Nephron (organoid): ENCODE measurements at regions not wholly inside any gene's neighbourhood (a gene's known extent, or its start where the extent isn't known, plus 50 kb on each side); places are given as distances from the start of the nearest gene placed in this dataset.

ENCODE experiments used
- H3K27ac Mint-ChIP-seq, 3 experiments: 2 replicates each; pipeline ENCODE4 v1.8.0; 2020; ENCODE audit warnings: mixed read lengths in 3 of 3, mild to moderate bottlenecking in 2 of 3, moderate library complexity in 1 of 3
- H3K27me3 Mint-ChIP-seq: 2 replicates; pipeline ENCODE4 v1.8.0; 2021; ENCODE audit warnings: low read depth, mild to moderate bottlenecking, moderate library complexity, mixed read lengths
- H3K36me3 Mint-ChIP-seq: 2 replicates; pipeline ENCODE4 v1.8.0; 2020; ENCODE audit warnings: low read depth, mixed read lengths
- H3K4me1 Mint-ChIP-seq: 2 replicates; pipeline ENCODE4 v1.8.0; 2020; ENCODE audit warnings: mixed read lengths
- H3K4me3 Mint-ChIP-seq, 3 experiments: 2 replicates each; pipeline ENCODE4 v1.8.0; 2020; ENCODE audit warnings: mild to moderate bottlenecking in 3 of 3, mixed read lengths in 3 of 3, moderate library complexity in 2 of 3
- H3K9me3 Mint-ChIP-seq: 2 replicates; pipeline ENCODE4 v1.8.0; 2020; ENCODE audit warnings: mixed read lengths
- TF ChIP-seq, protein P1 (sequence below), 3 experiments: fragments of 200-600 bp; sonication (generic); IDR thresholded peaks; one replicate each; pipeline ENCODE4 v1.5.0; 2021; ENCODE audit warnings: antibody characterized with exemption in 3 of 3; ENCODE audit not compliant: unreplicated experiment in 3 of 3

DNA sequence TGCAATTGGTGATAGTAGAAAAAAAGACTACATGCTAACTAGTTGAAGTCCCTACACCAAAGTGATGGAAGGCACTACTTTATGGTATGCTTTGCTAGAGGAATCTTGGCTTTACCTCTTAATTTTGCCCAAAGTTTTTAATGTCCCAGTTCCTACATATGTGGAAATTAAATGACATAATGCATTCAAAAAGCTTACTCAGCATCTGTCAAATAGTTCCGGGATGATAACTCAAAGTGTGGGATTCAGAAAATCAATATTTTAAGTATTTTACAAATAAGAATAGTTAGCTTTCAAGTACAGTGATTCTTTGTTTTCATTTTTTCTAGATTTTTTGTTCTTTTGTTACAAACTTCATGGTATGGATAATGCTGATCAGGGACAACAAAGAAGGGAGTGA lies 211.6 kb downstream of the PCDH20 start:
- TF ChIP-seq, protein P1, sequence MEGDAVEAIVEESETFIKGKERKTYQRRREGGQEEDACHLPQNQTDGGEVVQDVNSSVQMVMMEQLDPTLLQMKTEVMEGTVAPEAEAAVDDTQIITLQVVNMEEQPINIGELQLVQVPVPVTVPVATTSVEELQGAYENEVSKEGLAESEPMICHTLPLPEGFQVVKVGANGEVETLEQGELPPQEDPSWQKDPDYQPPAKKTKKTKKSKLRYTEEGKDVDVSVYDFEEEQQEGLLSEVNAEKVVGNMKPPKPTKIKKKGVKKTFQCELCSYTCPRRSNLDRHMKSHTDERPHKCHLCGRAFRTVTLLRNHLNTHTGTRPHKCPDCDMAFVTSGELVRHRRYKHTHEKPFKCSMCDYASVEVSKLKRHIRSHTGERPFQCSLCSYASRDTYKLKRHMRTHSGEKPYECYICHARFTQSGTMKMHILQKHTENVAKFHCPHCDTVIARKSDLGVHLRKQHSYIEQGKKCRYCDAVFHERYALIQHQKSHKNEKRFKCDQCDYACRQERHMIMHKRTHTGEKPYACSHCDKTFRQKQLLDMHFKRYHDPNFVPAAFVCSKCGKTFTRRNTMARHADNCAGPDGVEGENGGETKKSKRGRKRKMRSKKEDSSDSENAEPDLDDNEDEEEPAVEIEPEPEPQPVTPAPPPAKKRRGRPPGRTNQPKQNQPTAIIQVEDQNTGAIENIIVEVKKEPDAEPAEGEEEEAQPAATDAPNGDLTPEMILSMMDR (IDR thresholded peaks at IDR 0.05; ENCODE audit: unreplicated experiment in 3 of 3), result no peak
- H3K27ac Mint-ChIP-seq, result no peak overlapping the region

DNA sequence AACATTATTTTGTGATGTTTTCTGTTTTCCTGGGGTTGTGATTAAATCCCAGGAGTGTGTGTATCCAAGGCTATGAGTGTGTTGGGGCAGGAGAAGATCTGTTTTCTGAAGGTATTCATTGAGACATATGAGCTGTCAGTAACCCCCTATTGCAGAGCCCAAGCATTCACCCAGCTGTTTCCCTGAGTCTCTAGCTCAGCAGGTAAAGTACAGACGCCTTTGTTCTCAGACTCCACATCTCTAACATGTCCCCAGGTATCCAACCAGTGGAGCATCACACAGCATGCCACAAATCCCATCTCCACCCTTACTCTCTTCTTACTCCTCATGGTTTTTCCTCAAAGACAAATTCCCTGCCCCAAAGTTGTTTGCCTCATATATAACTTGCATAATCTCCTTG lies 213.6 kb downstream of the PCDH20 start:
- no peaks in the 10 kb centered on the region for H3K9me3 Mint-ChIP-seq
- no peak overlapping the region for H3K27ac Mint-ChIP-seq
- H3K4me1 Mint-ChIP-seq, result no peaks in the 10 kb centered on the region
- no peaks in the 10 kb centered on the region for H3K36me3 Mint-ChIP-seq
- H3K4me3 Mint-ChIP-seq, result no peak overlapping the region
- no peaks in the 10 kb centered on the region for H3K27me3 Mint-ChIP-seq
- TF ChIP-seq, protein P1 (IDR thresholded peaks at IDR 0.05; ENCODE audit: unreplicated experiment in 3 of 3), result no peak

More for the DNA sequence above, 211.6 kb downstream of the PCDH20 start:
- H3K4me1 Mint-ChIP-seq, result no peaks in the 10 kb centered on the region
- H3K36me3 Mint-ChIP-seq, result no peaks in the 10 kb centered on the region
- no peaks in the 10 kb centered on the region for H3K27me3 Mint-ChIP-seq
- H3K9me3 Mint-ChIP-seq, result no peaks in the 10 kb centered on the region
- no peak overlapping the region for H3K4me3 Mint-ChIP-seq

DNA sequence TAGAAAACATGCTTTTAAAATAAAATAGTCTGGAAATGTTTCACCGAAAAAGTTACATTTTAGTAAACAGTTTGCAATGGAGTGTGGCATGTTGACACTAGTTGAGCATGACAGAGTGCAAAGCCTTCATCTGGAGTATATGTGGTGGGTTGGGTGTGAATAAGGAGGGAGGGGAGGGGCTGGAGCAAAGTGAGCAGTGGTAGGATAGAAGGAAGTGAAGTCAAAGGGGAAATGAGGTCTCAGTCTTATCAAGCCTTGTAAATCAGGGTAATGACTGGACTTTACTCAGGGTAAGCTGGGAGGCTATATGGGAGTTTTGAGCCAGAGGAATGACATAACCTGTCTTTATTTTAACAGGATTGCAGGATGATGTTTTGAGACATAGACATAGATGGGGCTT lies 222.8 kb downstream of the PCDH20 start:
- no peaks in the 10 kb centered on the region for H3K27me3 Mint-ChIP-seq
- no peaks in the 10 kb centered on the region for H3K9me3 Mint-ChIP-seq
- no peak overlapping the region for H3K27ac Mint-ChIP-seq
- no peak overlapping the region for H3K4me3 Mint-ChIP-seq
- H3K4me1 Mint-ChIP-seq, result no peaks in the 10 kb centered on the region
- TF ChIP-seq, protein P1 (IDR thresholded peaks at IDR 0.05; ENCODE audit: unreplicated experiment in 3 of 3), result no peak
- no peaks in the 10 kb centered on the region for H3K36me3 Mint-ChIP-seq

DNA sequence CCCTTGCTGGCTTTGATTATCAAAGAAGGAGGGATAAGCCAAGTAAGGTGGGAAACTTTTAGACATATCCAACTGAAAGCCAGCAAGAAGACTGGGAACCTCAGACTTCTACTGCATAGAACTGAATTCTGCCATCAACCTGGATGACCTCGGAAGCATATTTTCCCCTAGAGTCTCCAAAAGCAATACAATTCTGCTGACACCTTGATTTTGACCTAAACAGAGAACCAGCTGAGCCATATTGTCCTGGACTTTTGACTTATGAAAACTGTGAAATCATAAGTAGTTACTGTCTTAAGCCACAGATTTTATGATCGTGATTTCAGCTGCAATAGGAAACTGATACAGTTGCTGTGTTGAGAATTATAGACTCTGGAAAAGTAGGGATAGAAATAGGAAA lies 227.6 kb downstream of the PCDH20 start:
- H3K9me3 Mint-ChIP-seq, result no peaks in the 10 kb centered on the region
- H3K4me3 Mint-ChIP-seq, result no peak overlapping the region
- no peaks in the 10 kb centered on the region for H3K4me1 Mint-ChIP-seq
- TF ChIP-seq, protein P1 (IDR thresholded peaks at IDR 0.05; ENCODE audit: unreplicated experiment in 3 of 3), result no peak
- no peaks in the 10 kb centered on the region for H3K27me3 Mint-ChIP-seq
- H3K36me3 Mint-ChIP-seq, result no peaks in the 10 kb centered on the region
- no peak overlapping the region for H3K27ac Mint-ChIP-seq

DNA sequence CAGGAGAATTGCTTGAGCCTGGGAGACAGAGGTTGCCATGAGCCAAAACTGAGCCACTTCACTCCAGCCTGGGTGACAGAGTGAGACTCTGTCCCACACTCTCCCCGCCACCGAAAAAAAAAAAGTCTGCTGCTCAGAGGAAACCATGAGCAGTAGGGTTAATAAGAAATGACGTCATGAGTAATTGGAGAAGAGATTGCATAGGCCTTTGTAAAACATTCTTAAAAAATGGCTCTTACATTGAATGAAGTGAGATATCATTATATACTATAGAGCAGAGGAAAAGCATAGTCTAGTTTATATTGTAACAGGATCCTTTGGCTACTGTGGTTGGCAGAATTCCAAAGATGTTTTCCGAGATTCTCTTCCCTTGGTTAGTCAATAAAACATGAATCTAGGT lies 228.2 kb downstream of the PCDH20 start:
- no peak overlapping the region for H3K4me3 Mint-ChIP-seq
- TF ChIP-seq, protein P1 (IDR thresholded peaks at IDR 0.05; ENCODE audit: unreplicated experiment in 3 of 3), result no peak
- no peaks in the 10 kb centered on the region for H3K36me3 Mint-ChIP-seq
- no peak overlapping the region for H3K27ac Mint-ChIP-seq
- H3K27me3 Mint-ChIP-seq, result no peaks in the 10 kb centered on the region
- H3K4me1 Mint-ChIP-seq, result no peaks in the 10 kb centered on the region
- no peaks in the 10 kb centered on the region for H3K9me3 Mint-ChIP-seq

DNA sequence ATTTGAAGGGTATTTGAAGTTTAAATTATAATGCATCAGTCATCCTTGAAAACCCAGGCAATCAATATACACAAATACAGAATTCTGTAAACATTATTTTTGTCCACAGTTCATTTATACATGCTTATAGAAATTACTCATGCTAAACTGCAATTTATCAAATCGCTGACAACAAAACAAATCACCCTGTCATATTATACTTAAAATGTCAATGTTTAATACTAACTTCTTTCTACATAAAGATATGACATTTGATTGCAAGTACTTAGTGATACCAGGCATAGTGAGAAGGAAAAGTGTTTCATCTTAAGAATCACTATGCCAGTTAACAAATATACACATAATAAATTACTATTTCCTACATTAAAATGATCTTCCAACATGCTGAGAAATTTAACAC lies 232.0 kb downstream of the PCDH20 start:
- no peak overlapping the region for H3K27ac Mint-ChIP-seq
- H3K27me3 Mint-ChIP-seq, result no peaks in the 10 kb centered on the region
- no peaks in the 10 kb centered on the region for H3K36me3 Mint-ChIP-seq
- TF ChIP-seq, protein P1 (IDR thresholded peaks at IDR 0.05; ENCODE audit: unreplicated experiment in 3 of 3), result no peak
- H3K9me3 Mint-ChIP-seq, result no peaks in the 10 kb centered on the region
- no peak overlapping the region for H3K4me3 Mint-ChIP-seq
- peaks cover 13% of the 10 kb centered on the region for H3K4me1 Mint-ChIP-seq
